ENCODE measurements at regions not wholly inside any gene's neighbourhood (a gene's known extent, or its start where the extent isn't known, plus 50 kb on each side); places are given as distances from the start of the nearest gene placed in this dataset.

- Histone ChIP-seq H3K4me3 (replicated peaks in 1 of 3) (no peak overlapping the region), H3K36me3 (no peaks in the 10 kb centered on the region), H3K27me3 (no peaks in the 10 kb centered on the region), H3K4me1 (no peaks in the 10 kb centered on the region), H3K9me3 (no peaks in the 10 kb centered on the region), H3K27ac (no peak overlapping the region)
- DNase-seq, result no peak
- TF ChIP-seq POLR2A (IDR thresholded peaks at IDR 0.05), result no peak
- TF ChIP-seq CTCF (IDR thresholded peaks at IDR 0.05), result no peak
- 78 to 91% methylated on average over 5 to 26 of the region's 34 CpGs for WGBS, 2 donors
- intact Hi-C loops (cut with DNase I), result no loop called here
Observed at GRCh38 chr5:124521461-124522230, 224.8 kb downstream of the ZNF608 start.

GRCh38 chr5:124519396-124519795 is 227.0 kb downstream of the ZNF608 start:
- intact Hi-C loops (cut with DNase I), result loop anchor here (5.0 kb wide), 1 partner anchor 247 kb away; no protein-coding TSS in a partner anchor
- TF ChIP-seq POLR2A (IDR thresholded peaks at IDR 0.05) (no peak), CTCF (IDR thresholded peaks at IDR 0.05) (no peak)
- Histone ChIP-seq H3K9me3 (no peaks in the 10 kb centered on the region), H3K27me3 (no peaks in the 10 kb centered on the region), H3K27ac (no peak overlapping the region), H3K4me3 (replicated peaks in 1 of 3) (no peak overlapping the region), H3K4me1 (peaks cover 13 to 16% of the 10 kb centered on the region in 2 donors), H3K36me3 (no peaks in the 10 kb centered on the region)
- DNase-seq, result no peak
- 54 to 71% methylated on average over 2 of the region's 2 CpGs for WGBS, 2 donors

- Histone ChIP-seq H3K27me3 (no peaks in the 10 kb centered on the region), H3K4me3 (replicated peaks in 1 of 3) (no peak overlapping the region), H3K36me3 (no peaks in the 10 kb centered on the region), H3K9me3 (no peaks in the 10 kb centered on the region), H3K4me1 (peaks cover 13 to 16% of the 10 kb centered on the region in 2 donors), H3K27ac (no peak overlapping the region)
- TF ChIP-seq CTCF (IDR thresholded peaks at IDR 0.05), result no peak
- TF ChIP-seq POLR2A (IDR thresholded peaks at IDR 0.05), result no peak
- intact Hi-C loops (cut with DNase I), result loop anchor here (5.0 kb wide), 1 partner anchor 244 kb away; no protein-coding TSS in a partner anchor
- no peak for DNase-seq
- 84 to 88% methylated on average over 2 of the region's 2 CpGs for WGBS, 2 donors
Observed at GRCh38 chr5:124516567-124516966, 229.9 kb downstream of the ZNF608 start.

- WGBS, 2 donors, result 54 to 70% methylated on average over 3 of the region's 3 CpGs
- no peak for DNase-seq
- Histone ChIP-seq H3K27ac (peak overlapping the region in 1 of 3 donors; percentile 13), H3K27me3 (no peaks in the 10 kb centered on the region), H3K36me3 (no peaks in the 10 kb centered on the region), H3K4me3 (replicated peaks in 1 of 3) (no peak overlapping the region), H3K9me3 (no peaks in the 10 kb centered on the region), H3K4me1 (peaks cover 13 to 16% of the 10 kb centered on the region in 2 donors)
- intact Hi-C loops (cut with DNase I), result loop anchor here (5.0 kb wide), 1 partner anchor 243 kb away; no protein-coding TSS in a partner anchor
- TF ChIP-seq CTCF (IDR thresholded peaks at IDR 0.05) (no peak), POLR2A (IDR thresholded peaks at IDR 0.05) (no peak)
Observed at GRCh38 chr5:124515497-124516245, 230.8 kb downstream of the ZNF608 start.

GRCh38 chr5:124514956-124515355 is 231.5 kb downstream of the ZNF608 start:
- Histone ChIP-seq H3K4me1 (peaks cover 13 to 16% of the 10 kb centered on the region in 2 donors), H3K9me3 (no peaks in the 10 kb centered on the region), H3K36me3 (no peaks in the 10 kb centered on the region), H3K27ac (peak overlapping the region in 1 of 3 donors; percentile 13), H3K27me3 (no peaks in the 10 kb centered on the region), H3K4me3 (replicated peaks in 1 of 3) (no peak overlapping the region)
- intact Hi-C loops (cut with DNase I), result loop anchor here (5.0 kb wide), 1 partner anchor 243 kb away; no protein-coding TSS in a partner anchor
- WGBS, 2 donors, result 89 to 90% methylated on average over 3 of the region's 3 CpGs
- no peak for DNase-seq
- TF ChIP-seq POLR2A (IDR thresholded peaks at IDR 0.05) (no peak), CTCF (IDR thresholded peaks at IDR 0.05) (no peak)

Data from thyroid gland (tissue), 4 donors.